ENCODE measurements at regions not wholly inside any gene's neighbourhood (a gene's known extent, or its start where the extent isn't known, plus 50 kb on each side); places are given as distances from the start of the nearest gene placed in this dataset.
"Not testable (repeated sequence)": the region's sequence is repeated elsewhere in the genome, so short reads cannot be mapped to it uniquely, and the experiment has no call there.

DNA sequence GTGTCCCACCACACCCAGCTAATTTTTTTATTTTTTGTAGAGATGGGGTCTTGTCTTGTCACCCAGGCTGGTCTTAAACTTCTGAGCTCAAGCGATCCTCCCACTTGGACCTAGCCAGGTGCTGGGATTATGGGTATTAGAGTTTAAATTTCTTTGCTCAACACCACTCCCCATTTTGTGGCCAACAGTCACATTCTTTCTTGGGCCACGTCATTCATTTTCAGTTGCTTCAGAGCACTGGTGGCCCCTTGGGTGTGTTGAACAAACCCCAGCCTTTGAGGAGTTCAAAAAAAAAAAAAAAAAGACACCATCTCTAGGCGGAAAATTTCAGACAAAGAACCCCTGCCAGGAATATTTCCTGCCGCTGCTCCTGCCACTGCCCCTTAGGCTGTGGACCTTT is 77.0 kb downstream of the SPDYE17 start:
- H3K27ac ChIP-seq (ENCODE audit: low read depth in 1 of 3, low read length in 2 of 3); H3K4me1 ChIP-seq (ENCODE audit: control insufficient read depth in 3 of 3, insufficient read depth in 2 of 3, low read depth in 1 of 3, low read length in 2 of 3); FAIRE-seq; H3K36me3 ChIP-seq (ENCODE audit: control insufficient read depth in 3 of 3, insufficient read depth in 2 of 3, low read depth in 1 of 3, low read length in 3 of 3); H3K9me3 ChIP-seq (ENCODE audit: control insufficient read depth in 2 of 2, insufficient read depth in 1 of 2, low read depth in 1 of 2, low read length in 1 of 2); H3K4me3 ChIP-seq (ENCODE audit: low read depth in 1 of 3, low read length in 3 of 3); DNase-seq; H3K27me3 ChIP-seq (ENCODE audit: control insufficient read depth in 3 of 3, insufficient read depth in 3 of 3, low read length in 3 of 3): not testable (repeated sequence)
- whole genome bisulfite sequencing, 3 donors = 63 to 91% (median 90%) methylated on average over 1 to 2 of the region's 4 CpGs

DNA sequence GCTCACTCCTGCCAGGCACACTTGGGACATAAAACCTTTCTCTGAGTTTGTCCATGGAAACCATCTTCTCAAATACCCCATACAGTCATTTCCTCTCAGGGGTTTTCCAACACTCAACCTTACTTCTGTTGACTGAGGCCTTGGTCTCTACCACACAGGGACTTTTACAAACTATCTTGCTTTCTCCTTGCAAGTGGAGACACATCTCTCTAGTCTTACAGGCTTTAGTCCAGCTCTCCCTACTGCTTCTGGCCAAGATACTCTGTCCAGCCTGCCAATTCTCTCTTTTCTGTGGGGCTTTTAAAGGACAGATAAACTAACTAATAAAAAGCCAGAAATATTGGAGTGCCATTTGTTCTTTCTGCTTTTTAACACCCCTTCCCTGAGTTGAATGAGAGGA is 87.6 kb downstream of the SPDYE17 start:
- H3K27ac ChIP-seq (ENCODE audit: low read depth in 1 of 3, low read length in 2 of 3); H3K4me1 ChIP-seq (ENCODE audit: control insufficient read depth in 3 of 3, insufficient read depth in 2 of 3, low read depth in 1 of 3, low read length in 2 of 3); FAIRE-seq: not testable (repeated sequence)

DNA sequence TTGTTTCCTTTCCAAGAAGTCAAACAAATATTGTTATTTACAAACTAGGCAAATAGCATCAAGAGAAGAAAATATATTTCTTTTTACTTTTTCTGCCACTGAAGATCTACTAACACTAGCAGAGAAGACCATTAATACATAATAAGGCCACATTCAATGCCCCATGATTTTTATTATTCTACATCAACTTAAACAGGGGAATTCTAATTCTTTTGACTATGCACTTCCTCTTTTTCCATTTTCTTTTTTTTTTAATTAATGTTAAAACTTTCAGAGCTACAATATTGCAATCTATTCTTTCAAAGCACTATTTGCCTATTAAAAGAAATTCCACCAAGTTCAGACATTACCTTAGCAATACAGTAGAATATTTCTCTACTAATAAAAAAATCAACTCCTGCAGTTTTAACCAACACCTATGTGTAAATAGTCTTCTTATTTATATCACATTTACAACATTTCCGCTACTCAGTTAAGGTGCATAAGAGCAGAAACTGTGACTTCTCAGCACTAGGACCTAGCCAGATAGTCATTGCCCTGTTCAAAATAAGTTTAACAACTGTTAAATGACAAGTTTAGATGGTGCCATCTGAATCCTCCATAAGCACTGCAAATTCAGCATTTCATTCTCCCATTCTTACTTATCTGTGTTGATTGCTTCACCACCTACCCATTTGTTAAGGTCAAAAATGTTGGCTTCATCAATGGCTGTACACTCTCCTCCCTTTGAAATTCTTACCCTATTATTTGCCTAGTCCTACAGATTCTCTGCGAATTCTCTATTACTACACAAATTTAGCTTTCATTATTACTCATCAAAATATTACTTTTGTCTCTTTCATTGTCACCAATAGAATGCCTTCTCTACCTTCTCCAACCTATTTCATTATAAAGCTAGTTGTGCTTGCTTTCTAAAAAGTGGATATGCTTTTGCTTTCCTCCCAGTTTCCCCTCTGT is 90.1 kb downstream of the SPDYE17 start:
- not testable (repeated sequence) for H3K4me3 ChIP-seq (ENCODE audit: low read depth in 1 of 3, low read length in 3 of 3); DNase-seq; H3K27me3 ChIP-seq (ENCODE audit: control insufficient read depth in 3 of 3, insufficient read depth in 3 of 3, low read length in 3 of 3); FAIRE-seq; H3K27ac ChIP-seq (ENCODE audit: low read depth in 1 of 3, low read length in 2 of 3); H3K36me3 ChIP-seq (ENCODE audit: control insufficient read depth in 3 of 3, insufficient read depth in 2 of 3, low read depth in 1 of 3, low read length in 3 of 3); H3K9me3 ChIP-seq (ENCODE audit: control insufficient read depth in 2 of 2, insufficient read depth in 1 of 2, low read depth in 1 of 2, low read length in 1 of 2); H3K4me1 ChIP-seq (ENCODE audit: control insufficient read depth in 3 of 3, insufficient read depth in 2 of 3, low read depth in 1 of 3, low read length in 2 of 3)
- WGBS, 3 donors = 83 to 90% (median 88%) methylated on average over 1 to 2 of the region's 2 CpGs

More for the DNA sequence above, 87.6 kb downstream of the SPDYE17 start:
- H3K4me3 ChIP-seq (ENCODE audit: low read depth in 1 of 3, low read length in 3 of 3); H3K36me3 ChIP-seq (ENCODE audit: control insufficient read depth in 3 of 3, insufficient read depth in 2 of 3, low read depth in 1 of 3, low read length in 3 of 3); DNase-seq; H3K27me3 ChIP-seq (ENCODE audit: control insufficient read depth in 3 of 3, insufficient read depth in 3 of 3, low read length in 3 of 3); H3K9me3 ChIP-seq (ENCODE audit: control insufficient read depth in 2 of 2, insufficient read depth in 1 of 2, low read depth in 1 of 2, low read length in 1 of 2): not testable (repeated sequence)

DNA sequence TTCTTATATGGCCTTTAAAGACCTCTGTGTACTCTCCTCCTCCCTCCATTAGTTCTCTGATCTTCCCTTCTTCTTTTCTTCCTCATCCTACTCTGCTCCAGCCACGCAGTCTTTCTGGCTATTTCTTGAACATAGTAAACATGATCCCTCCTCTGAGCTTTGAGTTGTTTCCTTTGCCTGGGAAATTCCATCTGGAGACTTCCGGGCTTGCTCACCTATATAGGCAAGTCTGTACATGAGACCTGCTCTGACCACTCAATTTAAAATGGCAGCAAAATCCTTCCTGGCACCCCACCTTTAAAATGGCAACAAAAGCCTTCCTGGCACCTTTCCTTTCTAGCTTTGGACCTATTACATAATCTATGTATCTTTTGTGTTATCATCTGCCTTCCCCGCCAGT is 94.4 kb downstream of the SPDYE17 start:
- WGBS, 3 donors = 74 to 85% (median 79%) methylated on average over 2 of the region's 3 CpGs
- DNase-seq; H3K4me1 ChIP-seq (ENCODE audit: control insufficient read depth in 3 of 3, insufficient read depth in 2 of 3, low read depth in 1 of 3, low read length in 2 of 3); H3K9me3 ChIP-seq (ENCODE audit: control insufficient read depth in 2 of 2, insufficient read depth in 1 of 2, low read depth in 1 of 2, low read length in 1 of 2); H3K4me3 ChIP-seq (ENCODE audit: low read depth in 1 of 3, low read length in 3 of 3); FAIRE-seq; H3K27ac ChIP-seq (ENCODE audit: low read depth in 1 of 3, low read length in 2 of 3); H3K36me3 ChIP-seq (ENCODE audit: control insufficient read depth in 3 of 3, insufficient read depth in 2 of 3, low read depth in 1 of 3, low read length in 3 of 3); H3K27me3 ChIP-seq (ENCODE audit: control insufficient read depth in 3 of 3, insufficient read depth in 3 of 3, low read length in 3 of 3): not testable (repeated sequence)

DNA sequence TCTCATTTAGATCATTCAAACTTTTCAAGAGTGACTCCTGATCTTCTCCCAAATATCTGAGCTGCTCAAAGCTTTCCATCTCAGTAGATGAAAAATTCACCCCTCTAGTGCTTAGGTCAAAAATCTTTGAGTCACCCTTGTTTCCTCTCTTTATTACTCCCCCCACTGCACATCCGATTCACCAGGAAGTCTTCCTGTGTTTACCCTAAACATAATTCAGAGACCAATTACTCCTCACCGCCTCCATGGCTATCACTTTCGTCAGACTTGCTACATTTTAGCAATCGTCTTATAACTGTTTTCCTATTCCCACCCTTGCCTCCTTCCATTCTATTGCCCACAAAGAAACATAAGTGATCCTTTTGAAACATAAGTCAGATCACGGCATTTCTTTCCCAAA is 94.8 kb downstream of the SPDYE17 start:
- H3K9me3 ChIP-seq (ENCODE audit: control insufficient read depth in 2 of 2, insufficient read depth in 1 of 2, low read depth in 1 of 2, low read length in 1 of 2); FAIRE-seq; H3K36me3 ChIP-seq (ENCODE audit: control insufficient read depth in 3 of 3, insufficient read depth in 2 of 3, low read depth in 1 of 3, low read length in 3 of 3); H3K4me1 ChIP-seq (ENCODE audit: control insufficient read depth in 3 of 3, insufficient read depth in 2 of 3, low read depth in 1 of 3, low read length in 2 of 3); H3K4me3 ChIP-seq (ENCODE audit: low read depth in 1 of 3, low read length in 3 of 3); H3K27me3 ChIP-seq (ENCODE audit: control insufficient read depth in 3 of 3, insufficient read depth in 3 of 3, low read length in 3 of 3); DNase-seq; H3K27ac ChIP-seq (ENCODE audit: low read depth in 1 of 3, low read length in 2 of 3): not testable (repeated sequence)
- 61 to 70% (median 62%) methylated on average over 5 of the region's 5 CpGs for WGBS, 3 donors

GRCh38 chr7:76936346-76936745 is 95.8 kb downstream of the SPDYE17 start:
- not testable (repeated sequence) for H3K4me3 ChIP-seq (ENCODE audit: low read depth in 1 of 3, low read length in 3 of 3); DNase-seq; FAIRE-seq; H3K36me3 ChIP-seq (ENCODE audit: control insufficient read depth in 3 of 3, insufficient read depth in 2 of 3, low read depth in 1 of 3, low read length in 3 of 3); H3K9me3 ChIP-seq (ENCODE audit: control insufficient read depth in 2 of 2, insufficient read depth in 1 of 2, low read depth in 1 of 2, low read length in 1 of 2); H3K27ac ChIP-seq (ENCODE audit: low read depth in 1 of 3, low read length in 2 of 3); H3K27me3 ChIP-seq (ENCODE audit: control insufficient read depth in 3 of 3, insufficient read depth in 3 of 3, low read length in 3 of 3); H3K4me1 ChIP-seq (ENCODE audit: control insufficient read depth in 3 of 3, insufficient read depth in 2 of 3, low read depth in 1 of 3, low read length in 2 of 3)
- 78 to 94% (median 91%) methylated on average over 1 to 2 of the region's 2 CpGs for WGBS, 3 donors

DNA sequence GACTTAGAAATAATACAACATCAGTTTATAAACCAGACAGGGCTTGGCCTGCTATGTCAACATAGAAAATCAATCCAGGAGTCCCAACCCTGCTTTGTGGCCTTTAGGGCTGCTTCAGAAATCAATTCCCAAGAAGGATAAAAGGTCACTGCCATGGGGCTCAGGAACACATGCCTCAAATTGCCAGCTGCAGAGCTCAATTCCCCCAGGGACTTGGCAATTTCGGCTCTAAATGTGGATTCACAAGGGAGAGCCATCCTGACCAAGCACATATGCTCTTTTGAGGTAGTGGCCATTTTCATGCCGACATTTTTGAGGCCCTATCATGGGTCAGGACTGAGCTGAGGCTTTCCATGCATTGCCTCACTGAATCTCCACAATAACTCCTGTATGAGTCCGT is 97.5 kb downstream of the SPDYE17 start:
- not testable (repeated sequence) for H3K27ac ChIP-seq (ENCODE audit: low read depth in 1 of 3, low read length in 2 of 3); FAIRE-seq; H3K4me3 ChIP-seq (ENCODE audit: low read depth in 1 of 3, low read length in 3 of 3); H3K36me3 ChIP-seq (ENCODE audit: control insufficient read depth in 3 of 3, insufficient read depth in 2 of 3, low read depth in 1 of 3, low read length in 3 of 3); H3K27me3 ChIP-seq (ENCODE audit: control insufficient read depth in 3 of 3, insufficient read depth in 3 of 3, low read length in 3 of 3); H3K9me3 ChIP-seq (ENCODE audit: control insufficient read depth in 2 of 2, insufficient read depth in 1 of 2, low read depth in 1 of 2, low read length in 1 of 2); H3K4me1 ChIP-seq (ENCODE audit: control insufficient read depth in 3 of 3, insufficient read depth in 2 of 3, low read depth in 1 of 3, low read length in 2 of 3); DNase-seq
- WGBS, 3 donors = 87 to 90% (median 89%) methylated on average over 3 of the region's 3 CpGs

DNA sequence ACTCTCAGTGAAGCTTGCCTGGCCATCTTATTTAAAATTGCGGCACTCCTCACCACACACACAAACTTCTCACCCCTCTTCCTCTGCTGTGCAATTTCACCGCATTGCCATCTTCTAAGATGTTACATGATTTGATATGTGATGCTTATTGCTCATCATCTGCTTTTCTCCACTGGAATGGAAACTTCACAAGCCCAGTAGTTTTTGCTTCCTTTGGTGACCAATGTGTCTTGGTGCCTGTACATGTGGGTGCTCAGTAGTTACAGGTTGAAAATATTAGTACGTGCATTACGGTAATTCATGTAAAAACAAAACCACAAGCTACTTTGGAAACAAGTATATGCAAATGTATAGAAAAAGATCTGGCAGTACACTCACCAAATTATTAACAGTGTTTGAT is 99.2 kb downstream of the SPDYE17 start:
- whole genome bisulfite sequencing, 3 donors = 86 to 89% (median 88%) methylated on average over 4 of the region's 4 CpGs
- not testable (repeated sequence) for H3K27ac ChIP-seq (ENCODE audit: low read depth in 1 of 3, low read length in 2 of 3); H3K4me3 ChIP-seq (ENCODE audit: low read depth in 1 of 3, low read length in 3 of 3); DNase-seq; H3K27me3 ChIP-seq (ENCODE audit: control insufficient read depth in 3 of 3, insufficient read depth in 3 of 3, low read length in 3 of 3); FAIRE-seq; H3K9me3 ChIP-seq (ENCODE audit: control insufficient read depth in 2 of 2, insufficient read depth in 1 of 2, low read depth in 1 of 2, low read length in 1 of 2); H3K4me1 ChIP-seq (ENCODE audit: control insufficient read depth in 3 of 3, insufficient read depth in 2 of 3, low read depth in 1 of 3, low read length in 2 of 3); H3K36me3 ChIP-seq (ENCODE audit: control insufficient read depth in 3 of 3, insufficient read depth in 2 of 3, low read depth in 1 of 3, low read length in 3 of 3)

GRCh38 chr7:76931441-76931840 is 100.7 kb downstream of the SPDYE17 start:
- H3K4me1 ChIP-seq (ENCODE audit: control insufficient read depth in 3 of 3, insufficient read depth in 2 of 3, low read depth in 1 of 3, low read length in 2 of 3); H3K27ac ChIP-seq (ENCODE audit: low read depth in 1 of 3, low read length in 2 of 3); H3K4me3 ChIP-seq (ENCODE audit: low read depth in 1 of 3, low read length in 3 of 3); FAIRE-seq; H3K36me3 ChIP-seq (ENCODE audit: control insufficient read depth in 3 of 3, insufficient read depth in 2 of 3, low read depth in 1 of 3, low read length in 3 of 3); H3K9me3 ChIP-seq (ENCODE audit: control insufficient read depth in 2 of 2, insufficient read depth in 1 of 2, low read depth in 1 of 2, low read length in 1 of 2); H3K27me3 ChIP-seq (ENCODE audit: control insufficient read depth in 3 of 3, insufficient read depth in 3 of 3, low read length in 3 of 3): not testable (repeated sequence)
- DNase-seq = peak in 1 of 2 donors; percentile 70
- WGBS, 3 donors = 54 to 58% (median 55%) methylated on average over 3 to 4 of the region's 4 CpGs

Measured in small intestine (tissue), 7 donors.